IPS DF 4.7 (cell line): ENCODE measurements at regions not wholly inside any gene's neighbourhood (a gene's known extent, or its start where the extent isn't known, plus 50 kb on each side); places are given as distances from the start of the nearest gene placed in this dataset.

Source experiments
- DNase-seq: peaks from one replicate; pipeline ENCODE4 v3.0.0-alpha.2; 2013; ENCODE audit warnings: low spot score; ENCODE audit errors: extremely low read depth

DNA sequence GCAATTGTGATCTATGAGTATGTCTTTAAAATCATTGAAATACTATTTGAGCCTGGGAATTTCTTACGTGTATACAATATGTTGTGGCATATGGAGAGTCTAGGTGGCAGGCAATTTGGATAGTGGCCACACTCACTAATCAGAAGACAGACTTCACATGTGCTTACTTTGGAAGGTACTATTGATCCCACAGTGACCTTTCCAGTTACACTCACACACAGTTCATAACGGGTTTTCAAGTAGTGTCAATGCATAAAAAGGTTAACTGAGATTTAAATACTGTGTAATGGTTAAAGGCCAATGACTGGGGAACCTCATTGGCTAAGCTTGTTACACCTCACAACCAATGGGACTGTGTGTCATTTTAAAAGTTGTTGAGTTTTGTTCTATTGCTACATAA lies 783.2 kb downstream of the RPA4 start:
- no peak for DNase-seq

DNA sequence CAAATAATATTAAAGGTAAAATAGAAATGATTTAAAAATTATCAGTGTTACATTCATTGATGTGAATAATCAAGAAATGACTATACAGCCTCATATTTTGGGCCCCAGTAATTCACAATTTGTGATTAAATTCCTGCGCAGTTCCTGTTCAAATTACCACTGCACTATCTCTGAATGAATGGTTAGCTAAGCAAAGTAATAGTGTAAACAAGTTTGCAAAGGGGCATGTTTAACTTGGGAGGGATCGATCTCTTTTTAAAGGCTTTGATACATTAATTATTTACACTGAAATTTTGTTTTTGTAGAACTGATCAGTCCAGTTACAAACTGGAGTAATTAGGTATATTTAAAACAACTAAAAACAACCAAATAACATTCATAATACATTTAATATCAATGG lies 784.4 kb downstream of the RPA4 start:
- DNase-seq = no peak

GRCh38 chrX:97672138-97672537 lies 788.4 kb downstream of the RPA4 start:
- no peak for DNase-seq

DNA sequence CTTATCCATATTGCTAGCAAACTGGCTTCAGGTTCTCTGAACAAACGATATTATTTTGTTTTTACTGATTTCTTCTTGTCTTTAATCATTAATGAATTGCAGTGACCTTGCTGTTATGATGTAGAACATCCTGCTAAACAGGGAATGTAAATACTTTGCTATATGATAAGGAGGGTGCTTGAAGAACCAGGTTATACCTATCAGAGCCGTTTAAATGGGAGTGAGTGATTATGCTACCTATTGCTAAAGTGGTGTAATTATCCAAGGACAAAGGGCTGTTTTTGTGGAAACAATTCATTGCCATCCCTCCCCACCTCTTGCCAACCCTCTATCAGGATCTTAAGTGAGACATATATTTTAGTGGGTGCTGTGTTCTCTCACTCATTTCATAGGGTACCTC lies 788.9 kb downstream of the RPA4 start:
- DNase-seq = no peak

- DNase-seq = no peak
Observed at GRCh38 chrX:97673135-97673534, 789.4 kb downstream of the RPA4 start.

DNA sequence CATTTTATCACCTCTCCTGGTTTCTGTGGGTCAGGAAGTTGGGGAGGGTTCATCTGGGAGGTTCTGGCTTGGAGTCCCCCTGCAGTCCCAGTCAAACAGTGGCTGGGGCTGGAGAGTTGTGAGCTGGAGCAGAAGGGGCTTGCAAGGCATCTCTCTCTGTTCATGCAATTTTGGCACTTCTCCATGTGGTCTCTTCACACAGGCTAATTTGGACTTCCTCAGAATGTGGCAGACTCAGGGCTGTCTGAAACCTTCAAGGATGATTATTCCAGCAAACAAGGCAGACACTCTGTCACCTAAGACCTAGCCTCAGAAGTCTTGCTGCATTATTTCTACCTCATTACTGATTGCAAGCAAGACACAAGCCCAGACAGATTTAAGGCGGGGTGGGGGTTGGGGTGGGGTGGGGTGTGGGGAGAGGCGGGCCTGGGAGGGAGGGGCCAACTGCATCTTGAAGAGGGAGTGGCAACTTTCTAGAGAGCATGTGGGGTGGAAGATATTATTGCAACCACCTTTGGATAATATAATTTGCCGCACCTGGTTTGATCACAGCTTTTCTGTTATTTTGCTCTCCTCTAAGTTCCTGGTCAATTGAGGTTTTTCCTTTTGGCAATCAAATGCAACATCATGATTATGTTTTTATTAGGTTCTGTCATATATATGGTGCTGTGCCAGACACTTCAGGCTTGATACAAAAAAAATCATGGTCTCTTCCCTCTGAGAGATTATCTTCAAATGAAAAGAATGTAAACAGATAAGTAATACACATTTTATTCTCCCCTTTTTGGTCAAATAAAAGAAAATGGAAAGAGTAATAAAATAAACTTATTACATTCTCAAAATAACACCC lies 799.5 kb downstream of the RPA4 start:
- DNase-seq = no peak

GRCh38 chrX:97685753-97686152 lies 802.0 kb downstream of the RPA4 start:
- DNase-seq = no peak

- no peak for DNase-seq
Observed at GRCh38 chrX:97691901-97692455, 808.3 kb downstream of the RPA4 start.

DNA sequence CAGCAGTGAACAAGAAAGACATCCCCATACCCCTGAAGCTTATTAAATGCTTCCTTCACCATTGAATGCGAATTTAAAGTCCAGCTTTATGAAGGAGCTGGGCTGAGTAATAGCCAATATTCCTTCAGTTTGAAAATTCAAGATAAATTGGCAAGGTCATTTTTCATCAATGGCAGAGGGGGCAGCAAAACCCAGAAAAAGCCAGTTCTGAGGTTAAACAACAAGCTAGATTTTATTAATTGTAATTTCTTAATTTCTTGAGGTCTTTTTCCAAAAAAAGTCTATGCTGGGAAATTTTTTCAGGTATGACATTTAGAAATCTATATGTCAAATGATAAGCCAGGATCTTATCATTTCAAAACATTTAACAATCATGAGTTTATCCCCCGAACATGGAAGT lies 808.9 kb downstream of the RPA4 start:
- no peak for DNase-seq

DNA sequence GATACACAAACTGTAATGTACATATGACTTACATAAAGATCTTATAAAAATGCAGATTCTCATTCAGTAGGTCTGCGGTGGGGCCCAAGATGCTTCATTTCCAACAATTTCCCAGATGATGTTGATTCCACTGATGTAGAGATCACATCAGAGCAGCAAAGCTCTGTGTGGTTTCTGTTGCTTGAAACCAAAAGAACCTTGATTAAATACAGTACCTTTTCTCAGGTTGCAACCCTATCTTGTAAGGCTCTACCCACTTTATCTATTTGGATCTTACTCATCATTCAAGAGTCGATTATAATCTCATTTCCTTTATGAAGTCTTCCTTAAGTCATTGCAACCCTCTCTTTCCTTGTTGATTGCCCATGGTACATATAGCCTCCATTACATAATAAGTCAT lies 816.8 kb downstream of the RPA4 start:
- DNase-seq = no peak

DNA sequence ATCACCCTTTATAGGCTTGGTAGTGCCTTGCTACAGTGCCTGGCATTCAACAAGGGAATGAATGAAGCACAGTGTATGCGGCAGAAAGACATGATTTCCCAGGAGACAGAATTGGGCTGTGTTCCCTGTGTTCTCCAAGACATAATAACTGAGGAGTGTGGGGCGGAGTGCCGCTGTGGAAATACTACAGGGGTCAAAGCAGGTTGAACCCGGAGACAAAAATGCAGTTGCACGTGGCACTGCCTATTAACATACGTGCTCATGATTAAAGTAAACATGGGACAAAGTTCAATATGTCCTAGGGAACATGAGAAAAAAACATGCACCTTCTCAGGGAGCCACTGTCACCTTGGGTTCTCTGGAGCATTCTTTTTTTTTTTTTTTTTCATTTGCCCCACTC lies 820.8 kb downstream of the RPA4 start:
- no peak for DNase-seq

GRCh38 chrX:97704881-97705280 lies 821.2 kb downstream of the RPA4 start:
- DNase-seq = no peak

DNA sequence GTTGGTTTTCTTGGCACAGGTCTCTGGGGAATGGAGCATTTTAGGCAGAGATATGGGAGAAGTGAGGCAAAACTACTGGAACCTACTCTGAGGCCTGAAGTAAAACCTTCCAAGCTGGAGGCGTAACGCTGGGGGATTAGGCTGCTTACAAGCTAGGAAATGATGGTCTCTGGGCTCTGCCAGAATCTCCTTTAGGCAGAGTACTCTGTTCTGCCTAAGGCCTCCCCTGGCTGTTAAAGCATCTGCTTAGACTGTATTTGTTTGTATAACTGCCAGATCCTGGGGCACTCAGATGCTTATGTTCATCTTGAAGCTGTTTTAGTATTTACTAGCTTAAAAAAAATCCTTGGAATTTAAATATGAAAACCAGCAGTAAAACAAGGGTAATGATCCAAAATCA lies 822.2 kb downstream of the RPA4 start:
- DNase-seq = no peak

DNA sequence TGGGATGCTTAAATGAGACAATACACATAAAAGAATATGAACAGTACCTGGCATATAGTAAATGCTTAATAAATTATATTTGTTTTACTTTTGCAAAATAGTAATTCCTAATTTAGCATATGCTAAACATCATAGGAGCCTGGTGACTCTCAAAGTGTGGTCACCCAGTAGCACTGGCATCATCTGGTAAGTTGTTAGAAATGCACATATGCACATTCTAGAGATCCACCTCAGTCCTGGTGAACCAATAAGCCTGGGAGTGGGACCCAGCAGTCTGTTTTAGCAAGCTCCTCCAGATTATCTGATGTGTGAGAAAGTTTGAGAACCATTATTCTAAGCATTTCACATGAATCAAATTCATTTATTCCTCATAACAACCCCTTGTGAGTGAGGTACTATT lies 830.4 kb downstream of the RPA4 start:
- no peak for DNase-seq

DNA sequence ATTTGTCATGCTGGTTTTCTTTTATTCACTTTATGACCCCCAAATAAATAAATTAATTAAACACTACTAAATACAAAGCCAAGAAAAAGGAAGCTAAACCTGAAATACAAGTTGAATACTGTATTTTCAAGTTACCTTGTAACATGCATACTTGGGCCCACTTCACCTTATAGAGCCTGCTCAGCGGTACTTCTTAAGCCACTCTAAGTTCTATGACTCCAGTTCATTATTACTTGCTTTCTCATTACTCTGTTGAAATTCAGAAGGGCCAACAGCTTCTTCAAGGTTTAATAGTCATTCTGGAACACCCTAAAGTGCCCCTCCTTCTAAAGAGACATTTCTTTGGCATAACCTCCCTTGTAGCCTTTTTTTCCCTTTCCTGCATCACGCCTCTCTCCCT lies 844.5 kb downstream of the RPA4 start:
- no peak for DNase-seq

DNA sequence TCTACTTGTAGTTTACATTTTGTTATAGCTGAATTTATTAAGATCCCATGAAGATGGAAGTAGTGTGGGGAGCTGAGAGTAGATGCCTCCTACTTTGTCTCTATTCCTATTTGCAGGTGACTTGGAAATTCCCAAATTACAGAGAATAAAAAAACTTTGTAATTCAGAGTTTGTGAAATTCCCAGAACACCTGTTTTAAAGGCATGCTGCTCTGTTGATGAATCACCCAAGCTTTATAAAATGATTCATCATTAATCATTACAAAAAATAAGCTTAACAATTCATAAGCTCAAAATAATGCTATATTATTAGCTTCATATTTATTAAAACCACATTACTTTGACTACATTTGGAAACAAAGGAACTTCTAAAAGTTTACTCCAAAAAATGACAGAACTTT lies 856.3 kb downstream of the RPA4 start:
- no peak for DNase-seq

DNA sequence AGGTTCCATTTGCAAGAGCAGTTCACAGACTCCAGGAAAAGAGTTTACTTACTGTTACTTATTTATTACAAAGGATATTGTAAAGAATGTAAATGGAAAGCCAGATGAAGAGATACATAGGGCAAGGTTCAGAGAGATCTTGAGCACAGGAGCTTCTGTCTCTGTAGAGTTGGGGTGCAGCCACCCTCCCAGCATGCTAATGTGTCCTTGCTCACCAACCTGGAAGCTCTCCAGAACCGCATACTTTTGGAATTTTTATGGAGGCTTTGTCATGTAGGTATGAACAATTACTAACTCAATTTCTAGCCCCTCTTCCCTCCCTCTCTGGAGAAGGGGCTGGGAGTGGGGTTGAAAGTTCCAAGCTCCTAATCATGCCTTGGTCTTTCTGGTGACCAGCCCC lies 857.2 kb downstream of the RPA4 start:
- no peak for DNase-seq

DNA sequence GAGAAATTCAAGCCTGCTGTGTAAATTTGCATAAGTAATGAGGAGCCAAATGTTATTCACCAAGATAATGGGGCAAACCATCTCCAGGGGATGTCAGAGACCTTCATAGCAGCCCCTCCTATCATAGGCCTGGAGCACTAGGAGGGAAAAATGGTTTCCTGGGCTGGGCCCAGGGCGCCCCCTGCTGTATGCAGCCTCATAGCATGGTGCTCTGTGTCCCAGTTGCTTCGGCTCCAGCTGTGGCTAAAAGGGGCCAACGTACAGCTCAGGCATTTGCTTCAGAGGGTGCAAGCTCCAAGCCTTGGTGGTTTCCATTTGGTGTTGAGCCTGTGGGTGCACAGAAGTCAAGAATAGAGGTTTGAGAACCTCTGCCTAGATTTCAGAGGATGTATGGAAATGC lies 859.3 kb downstream of the RPA4 start:
- no peak for DNase-seq

GRCh38 chrX:97747346-97747745 lies 863.6 kb downstream of the RPA4 start:
- DNase-seq = no peak

DNA sequence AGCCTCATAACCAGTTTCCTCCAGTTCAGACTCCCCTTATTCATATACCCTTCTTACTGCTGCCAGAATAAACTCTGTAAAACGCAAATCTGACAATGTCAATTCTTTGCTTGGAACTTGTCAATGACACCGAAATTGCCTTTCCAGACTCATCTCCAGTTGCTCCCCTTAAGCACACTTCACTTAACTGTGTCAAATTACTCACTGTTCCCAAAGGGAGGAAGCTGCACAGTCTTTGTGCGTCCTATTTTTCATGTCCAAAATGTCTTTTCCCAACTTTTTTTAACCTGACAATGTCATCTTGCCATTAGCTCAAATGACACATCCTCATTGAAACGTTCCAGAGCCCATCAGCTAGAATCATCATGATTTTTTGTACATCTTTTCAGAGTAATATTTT lies 867.3 kb downstream of the RPA4 start:
- DNase-seq = no peak

GRCh38 chrX:97751735-97752134 lies 868.0 kb downstream of the RPA4 start:
- no peak for DNase-seq

DNA sequence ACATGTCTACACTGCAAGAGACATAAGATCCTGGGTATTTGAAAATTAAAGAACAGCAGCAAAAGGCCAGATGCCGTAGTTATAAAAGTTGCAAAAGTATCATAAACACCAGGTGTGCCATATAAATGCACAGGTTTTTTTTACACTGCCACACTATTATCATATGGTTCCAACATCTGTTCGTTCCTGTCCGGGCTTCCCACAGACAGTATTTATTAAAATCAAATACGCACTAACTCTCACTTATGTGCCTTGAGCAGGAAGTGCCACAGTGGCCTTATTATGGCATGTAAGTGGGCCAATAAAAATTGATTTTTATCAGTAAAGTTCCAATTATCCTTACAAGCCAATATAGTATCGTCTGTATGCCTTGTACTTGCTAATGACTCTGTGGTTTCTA lies 873.2 kb downstream of the RPA4 start:
- DNase-seq = no peak

GRCh38 chrX:97763391-97763790 lies 879.7 kb downstream of the RPA4 start:
- DNase-seq = no peak
